Upper lobe of right lung (tissue), 1 donor: ENCODE measurements at regions not wholly inside any gene's neighbourhood (a gene's known extent, or its start where the extent isn't known, plus 50 kb on each side); places are given as distances from the start of the nearest gene placed in this dataset.

Source experiments
- ATAC-seq: fragments of 200-7000 bp; cut with Tn5 transposase; one replicate; pipeline ENCODE4 v1.9.1; 2020; ENCODE audit warnings: mild to moderate bottlenecking, moderate library complexity
- DNase-seq: peaks from one replicate; pipeline ENCODE4 v3.0.0-alpha.2; 2020
- H3K27ac ChIP-seq: fragments of 200-600 bp; one replicate; pipeline ENCODE4 v1.8.0; 2022
- H3K27me3 ChIP-seq: fragments of 200-600 bp; one replicate; pipeline ENCODE4 v1.8.0; 2022; ENCODE audit warnings: mild to moderate bottlenecking
- H3K36me3 ChIP-seq: fragments of 200-600 bp; one replicate; pipeline ENCODE4 v1.8.0; 2022
- H3K4me1 ChIP-seq: fragments of 200-600 bp; one replicate; pipeline ENCODE4 v1.8.0; 2022
- H3K4me3 ChIP-seq: fragments of 200-600 bp; one replicate; pipeline ENCODE4 v1.8.0; 2022; ENCODE audit warnings: mild to moderate bottlenecking
- H3K9me3 ChIP-seq: fragments of 200-600 bp; one replicate; pipeline ENCODE4 v1.8.0; 2022
- CTCF ChIP-seq: fragments of 200-600 bp; IDR thresholded peaks from one replicate; pipeline ENCODE4 v1.8.0; 2022; ENCODE audit warnings: antibody characterized with exemption
- intact Hi-C: fragments of 100-400 bp; cut with DNase I; formaldehyde crosslinking; loops from one replicate; pipeline ENCODE4 v1.11.0; 2022
- donor health status: DM: no; HTN: yes; CAD: no; lungs with severe emphysema.

GRCh38 chr2:239523147-239523953 is 122.5 kb upstream of the HDAC4 start:
- H3K4me1 ChIP-seq, result no peaks in the 10 kb centered on the region
- H3K4me3 ChIP-seq, result no peak overlapping the region
- no peak for ATAC-seq
- intact Hi-C loops, result no loop called here
- H3K36me3 ChIP-seq, result no peaks in the 10 kb centered on the region
- no peaks in the 10 kb centered on the region for H3K27me3 ChIP-seq
- TF ChIP-seq CTCF, result no peak
- H3K27ac ChIP-seq, result no peak overlapping the region
- no peak for DNase-seq
- no peaks in the 10 kb centered on the region for H3K9me3 ChIP-seq

GRCh38 chr2:239522740-239523119 is 121.9 kb upstream of the HDAC4 start:
- DNase-seq, result no peak
- no peak for TF ChIP-seq CTCF

GRCh38 chr2:239522002-239522739 is 121.4 kb upstream of the HDAC4 start:
- intact Hi-C loops, result no loop called here
- no peak for TF ChIP-seq CTCF
- DNase-seq (no peak), ATAC-seq (peak; percentile 21)
- H3K4me1 ChIP-seq, result no peaks in the 10 kb centered on the region
- H3K4me3 ChIP-seq, result no peak overlapping the region
- H3K9me3 ChIP-seq, result no peaks in the 10 kb centered on the region
- no peak overlapping the region for H3K27ac ChIP-seq
- H3K36me3 ChIP-seq, result no peaks in the 10 kb centered on the region
- no peaks in the 10 kb centered on the region for H3K27me3 ChIP-seq

More at GRCh38 chr2:239522740-239523119, 121.9 kb upstream of the HDAC4 start:
- no peaks in the 10 kb centered on the region for H3K9me3 ChIP-seq
- no peak overlapping the region for H3K4me3 ChIP-seq
- H3K36me3 ChIP-seq, result no peaks in the 10 kb centered on the region
- intact Hi-C loops, result no loop called here
- ATAC-seq, result no peak
- no peaks in the 10 kb centered on the region for H3K4me1 ChIP-seq
- no peaks in the 10 kb centered on the region for H3K27me3 ChIP-seq
- no peak overlapping the region for H3K27ac ChIP-seq

GRCh38 chr2:239521518-239521815 is 120.6 kb upstream of the HDAC4 start:
- Histone ChIP-seq H3K36me3 (no peaks in the 10 kb centered on the region), H3K9me3 (no peaks in the 10 kb centered on the region), H3K27me3 (no peaks in the 10 kb centered on the region), H3K4me3 (no peak overlapping the region), H3K27ac (no peak overlapping the region), H3K4me1 (no peaks in the 10 kb centered on the region)
- intact Hi-C loops, result no loop called here
- no peak for TF ChIP-seq CTCF
- ATAC-seq, result no peak
- no peak for DNase-seq

GRCh38 chr2:239520811-239521517 is 120.1 kb upstream of the HDAC4 start:
- Histone ChIP-seq H3K9me3 (no peaks in the 10 kb centered on the region), H3K4me3 (no peak overlapping the region), H3K27me3 (no peaks in the 10 kb centered on the region), H3K27ac (no peak overlapping the region), H3K4me1 (no peaks in the 10 kb centered on the region), H3K36me3 (no peaks in the 10 kb centered on the region)
- DNase-seq (no peak), ATAC-seq (no peak)
- no peak for TF ChIP-seq CTCF
- intact Hi-C loops, result no loop called here
